Breast epithelium (tissue), 4 donors: ENCODE measurements at regions not wholly inside any gene's neighbourhood (a gene's known extent, or its start where the extent isn't known, plus 50 kb on each side); places are given as distances from the start of the nearest gene placed in this dataset.

Experiments used
- DNase-seq, 2 donors: peaks; one replicate each; pipeline ENCODE4 v3.0.0-alpha.2; 2019; ENCODE audit warnings: low spot score in 2 of 2
- H3K27ac ChIP-seq, 2 donors: fragments of 200-600 bp; sonication (generic) in 1 of 2; one replicate each; pipeline ENCODE4 v1.5.1; 2016 to 2019; ENCODE audit warnings: mild to moderate bottlenecking in 1 of 2
- H3K27me3 ChIP-seq, 2 donors: fragments of 200-600 bp; sonication (generic) in 1 of 2; one replicate each; pipeline versions ENCODE4 v1.5.1 to v1.6.0; 2017 to 2019; ENCODE audit warnings: control low read depth in 1 of 2, mild to moderate bottlenecking in 1 of 2
- H3K36me3 ChIP-seq: fragments of 200-600 bp; one replicate; pipeline ENCODE4 v1.5.1; 2019
- H3K4me1 ChIP-seq, 2 donors: fragments of 200-600 bp; sonication (generic); one replicate each; pipeline ENCODE4 v1.5.1; 2016 to 2019; ENCODE audit warnings: control low read depth in 1 of 2
- H3K4me3 ChIP-seq, 3 donors: fragments of 200-600 bp; sonication (generic); 1 replicate in 2 of 3; 2 replicates in 1 of 3; pipeline ENCODE4 v1.5.1; 2016 to 2019; ENCODE audit warnings: mild to moderate bottlenecking in 3 of 3, moderate library complexity in 2 of 3
- H3K9me3 ChIP-seq, 2 donors: fragments of 200-600 bp; sonication (generic) in 1 of 2; one replicate each; pipeline ENCODE4 v1.5.1; 2016 to 2019; ENCODE audit warnings: control low read depth in 1 of 2
- POLR2A ChIP-seq: fragments of 450-650 bp; IDR thresholded peaks from one replicate; pipeline ENCODE4 v1.6.1; 2016; ENCODE audit warnings: antibody characterized with exemption, mild to moderate bottlenecking, moderate library complexity
- POLR2AphosphoS5 ChIP-seq, 3 donors: sonication (generic); formaldehyde crosslinking; IDR thresholded peaks; one replicate each; pipeline ENCODE4 v1.6.1; 2017; ENCODE audit warnings: antibody characterized with exemption in 3 of 3
- intact Hi-C: fragments of 100-400 bp; cut with DNase I; formaldehyde crosslinking; loops from one replicate; pipeline ENCODE4 v1.15.1; 2023; ENCODE audit warnings: low total_unique reads
- TF ChIP-seq, protein P1 (sequence below), 3 donors: fragments of 450-650 bp; IDR thresholded peaks; one replicate each; pipeline ENCODE4 v1.5.1; 2016 to 2017; ENCODE audit warnings: antibody characterized with exemption in 3 of 3, mild to moderate bottlenecking in 3 of 3, moderate library complexity in 3 of 3

- Histone ChIP-seq H3K36me3 (no peaks in the 10 kb centered on the region), H3K4me1 (no peaks in the 10 kb centered on the region), H3K4me3 (no peak overlapping the region), H3K9me3 (no peaks in the 10 kb centered on the region), H3K27me3 (no peaks in the 10 kb centered on the region), H3K27ac (no peak overlapping the region)
- TF ChIP-seq POLR2A (no peak), POLR2AphosphoS5 (IDR thresholded peaks at IDR 0.05) (no peak)
- TF ChIP-seq, protein P1, sequence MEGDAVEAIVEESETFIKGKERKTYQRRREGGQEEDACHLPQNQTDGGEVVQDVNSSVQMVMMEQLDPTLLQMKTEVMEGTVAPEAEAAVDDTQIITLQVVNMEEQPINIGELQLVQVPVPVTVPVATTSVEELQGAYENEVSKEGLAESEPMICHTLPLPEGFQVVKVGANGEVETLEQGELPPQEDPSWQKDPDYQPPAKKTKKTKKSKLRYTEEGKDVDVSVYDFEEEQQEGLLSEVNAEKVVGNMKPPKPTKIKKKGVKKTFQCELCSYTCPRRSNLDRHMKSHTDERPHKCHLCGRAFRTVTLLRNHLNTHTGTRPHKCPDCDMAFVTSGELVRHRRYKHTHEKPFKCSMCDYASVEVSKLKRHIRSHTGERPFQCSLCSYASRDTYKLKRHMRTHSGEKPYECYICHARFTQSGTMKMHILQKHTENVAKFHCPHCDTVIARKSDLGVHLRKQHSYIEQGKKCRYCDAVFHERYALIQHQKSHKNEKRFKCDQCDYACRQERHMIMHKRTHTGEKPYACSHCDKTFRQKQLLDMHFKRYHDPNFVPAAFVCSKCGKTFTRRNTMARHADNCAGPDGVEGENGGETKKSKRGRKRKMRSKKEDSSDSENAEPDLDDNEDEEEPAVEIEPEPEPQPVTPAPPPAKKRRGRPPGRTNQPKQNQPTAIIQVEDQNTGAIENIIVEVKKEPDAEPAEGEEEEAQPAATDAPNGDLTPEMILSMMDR (IDR thresholded peaks at IDR 0.05) = no peak
- no peak for DNase-seq
- intact Hi-C loops = no loop called here
Measured at GRCh38 chr1:222263791-222264190, 284.1 kb downstream of the HHIPL2 start.

- DNase-seq = no peak
- Histone ChIP-seq H3K27ac (no peak overlapping the region), H3K27me3 (no peaks in the 10 kb centered on the region), H3K9me3 (peaks cover 0 to 11% of the 10 kb centered on the region in 2 donors), H3K36me3 (no peaks in the 10 kb centered on the region), H3K4me1 (no peaks in the 10 kb centered on the region), H3K4me3 (no peak overlapping the region)
- no peak for TF ChIP-seq POLR2AphosphoS5 (IDR thresholded peaks at IDR 0.05)
- intact Hi-C loops = no loop called here
Measured at GRCh38 chr1:222257027-222257426, 290.9 kb downstream of the HHIPL2 start.

- peaks cover 0 to 11% of the 10 kb centered on the region in 2 donors for H3K9me3 ChIP-seq
- intact Hi-C loops = no loop called here
- H3K4me1 ChIP-seq = no peaks in the 10 kb centered on the region
- H3K27me3 ChIP-seq = no peaks in the 10 kb centered on the region
- no peak for DNase-seq
- TF ChIP-seq POLR2AphosphoS5 (IDR thresholded peaks at IDR 0.05) = no peak
- TF ChIP-seq, protein P1 (IDR thresholded peaks at IDR 0.05) = no peak
- no peak overlapping the region for H3K4me3 ChIP-seq
- H3K27ac ChIP-seq = no peak overlapping the region
- no peaks in the 10 kb centered on the region for H3K36me3 ChIP-seq
Measured at GRCh38 chr1:222256058-222256457, 291.8 kb downstream of the HHIPL2 start.

DNA sequence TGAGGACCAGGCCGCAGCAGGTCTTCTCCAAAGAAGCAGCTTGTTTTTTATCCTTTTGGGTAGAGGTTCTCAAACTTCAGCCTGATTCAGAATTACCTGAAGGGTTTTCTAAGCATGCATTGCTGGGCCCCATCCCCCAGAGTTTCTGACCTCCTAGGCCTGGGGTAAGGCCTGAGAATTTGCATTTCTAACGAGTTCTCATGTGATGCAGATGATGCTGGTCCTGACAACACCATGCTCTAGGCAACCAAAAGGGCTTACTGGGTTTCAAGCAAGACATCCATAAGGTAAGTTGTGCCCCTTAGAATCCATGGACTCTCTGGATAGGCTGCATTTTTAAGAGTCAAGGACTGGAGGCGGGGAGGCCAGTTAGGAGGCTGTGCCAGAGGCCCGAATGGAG is 295.1 kb downstream of the HHIPL2 start:
- TF ChIP-seq POLR2AphosphoS5 (IDR thresholded peaks at IDR 0.05) = no peak
- TF ChIP-seq POLR2A = no peak
- TF ChIP-seq, protein P1 (IDR thresholded peaks at IDR 0.05) = no peak
- intact Hi-C loops = no loop called here
- peaks cover 0 to 11% of the 10 kb centered on the region in 2 donors for H3K9me3 ChIP-seq
- no peak overlapping the region for H3K27ac ChIP-seq
- H3K4me3 ChIP-seq = no peak overlapping the region
- no peaks in the 10 kb centered on the region for H3K4me1 ChIP-seq
- H3K36me3 ChIP-seq = no peaks in the 10 kb centered on the region
- no peak for DNase-seq
- no peaks in the 10 kb centered on the region for H3K27me3 ChIP-seq

DNA sequence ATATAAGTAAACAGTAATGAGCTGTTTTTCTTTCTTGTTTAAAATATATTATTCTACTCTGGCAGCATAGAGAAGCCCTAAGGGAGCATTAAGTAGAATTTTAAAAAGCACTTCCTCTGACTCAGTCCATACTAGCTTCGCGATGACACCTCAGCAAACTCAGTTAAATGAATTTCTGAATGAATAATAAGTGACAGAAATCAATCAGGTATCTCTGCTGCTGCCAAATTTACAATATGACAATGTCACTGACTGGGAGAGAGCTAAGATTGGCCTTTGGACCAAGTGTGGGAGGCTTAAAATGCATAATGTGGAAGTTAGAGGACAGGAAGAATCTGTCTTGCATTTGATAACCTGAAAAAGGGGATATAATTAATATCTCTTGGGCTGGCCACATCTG is 296.1 kb downstream of the HHIPL2 start:
- TF ChIP-seq, protein P1 (IDR thresholded peaks at IDR 0.05) = no peak
- TF ChIP-seq POLR2AphosphoS5 (IDR thresholded peaks at IDR 0.05) = no peak
- TF ChIP-seq POLR2A = no peak
- Histone ChIP-seq H3K4me3 (no peak overlapping the region), H3K36me3 (no peaks in the 10 kb centered on the region), H3K27ac (no peak overlapping the region), H3K4me1 (no peaks in the 10 kb centered on the region), H3K9me3 (peaks cover 0 to 11% of the 10 kb centered on the region in 2 donors), H3K27me3 (no peaks in the 10 kb centered on the region)
- DNase-seq = no peak
- intact Hi-C loops = no loop called here

DNA sequence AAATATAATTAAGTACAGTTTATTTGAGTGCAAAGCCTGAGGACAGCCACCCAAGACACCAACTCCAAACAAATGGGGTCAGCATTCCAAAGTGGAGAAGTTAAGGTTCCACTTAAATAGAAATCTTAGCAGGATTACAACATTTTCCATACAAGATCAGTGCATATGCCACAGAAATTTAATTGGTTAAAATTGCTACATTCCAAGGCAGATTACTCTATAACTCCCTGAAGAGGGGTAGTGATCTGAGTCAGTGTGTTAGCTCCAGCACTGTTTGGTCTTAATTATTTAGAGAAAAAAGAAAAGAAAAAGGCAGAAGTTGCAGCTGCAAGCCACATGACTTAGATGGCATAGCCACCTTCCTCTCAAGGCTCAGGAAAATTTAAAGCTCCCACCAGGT is 297.5 kb downstream of the HHIPL2 start:
- no peaks in the 10 kb centered on the region for H3K27me3 ChIP-seq
- no peak overlapping the region for H3K27ac ChIP-seq
- no peak for DNase-seq
- no peaks in the 10 kb centered on the region for H3K36me3 ChIP-seq
- H3K4me1 ChIP-seq = no peaks in the 10 kb centered on the region
- intact Hi-C loops = no loop called here
- TF ChIP-seq POLR2A (no peak), POLR2AphosphoS5 (IDR thresholded peaks at IDR 0.05) (no peak)
- TF ChIP-seq, protein P1 (IDR thresholded peaks at IDR 0.05) = no peak
- no peak overlapping the region for H3K4me3 ChIP-seq
- H3K9me3 ChIP-seq = peaks cover 0 to 11% of the 10 kb centered on the region in 2 donors
